HUES6 (cell line): ENCODE measurements at regions not wholly inside any gene's neighbourhood (a gene's known extent, or its start where the extent isn't known, plus 50 kb on each side); places are given as distances from the start of the nearest gene placed in this dataset.

Experiments
- H3K27ac ChIP-seq: 2 replicates; pipeline ENCODE4 v1.7.0; 2013; ENCODE audit warnings: low read depth, mild to moderate bottlenecking, low read length, inconsistent platforms
- H3K27me3 ChIP-seq: 2 replicates; pipeline ENCODE4 v1.6.1; 2013; ENCODE audit warnings: low read length; ENCODE audit not compliant: control insufficient read depth, insufficient read depth
- H3K36me3 ChIP-seq: 2 replicates; pipeline ENCODE4 v1.6.1; 2013; ENCODE audit warnings: low read length; ENCODE audit not compliant: control insufficient read depth, insufficient read depth
- H3K4me1 ChIP-seq: 2 replicates; pipeline ENCODE4 v1.6.1; 2013; ENCODE audit warnings: low read length; ENCODE audit not compliant: control insufficient read depth, insufficient read depth
- H3K4me3 ChIP-seq: 2 replicates; pipeline ENCODE4 v1.5.1; 2013; ENCODE audit warnings: low read depth, low read length
- H3K9ac ChIP-seq: one replicate; pipeline ENCODE4 v1.6.1; 2013; ENCODE audit warnings: mild to moderate bottlenecking, low read length
- H3K9me3 ChIP-seq: 2 replicates; pipeline ENCODE4 v1.6.1; 2013; ENCODE audit warnings: low read depth, low read length; ENCODE audit not compliant: control insufficient read depth, insufficient read depth

DNA sequence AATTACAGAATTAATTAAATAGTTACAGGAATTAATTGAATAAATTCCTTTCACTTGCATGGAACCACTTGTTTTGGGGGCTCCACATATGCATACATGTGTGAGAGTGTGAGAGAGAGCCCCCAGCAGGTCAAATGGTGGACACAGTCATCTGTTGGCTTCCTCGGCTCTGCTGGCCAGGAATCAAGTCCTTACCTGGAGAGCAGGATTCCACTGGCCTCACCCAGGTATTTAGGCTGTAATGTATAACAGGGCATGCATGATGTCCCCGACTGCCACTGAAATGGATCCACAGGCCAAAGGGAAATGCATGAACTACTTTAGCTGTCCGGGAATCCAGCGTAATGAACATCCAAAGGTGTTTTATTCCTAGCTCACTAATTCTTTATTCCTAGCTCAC, 139.7 kb upstream of the SMAD3 start:
- no peaks in the 10 kb centered on the region for H3K27me3 ChIP-seq
- H3K9me3 ChIP-seq, result no peaks in the 10 kb centered on the region
- H3K4me3 ChIP-seq, result no peak overlapping the region
- no peak overlapping the region for H3K9ac ChIP-seq
- peaks cover 12% of the 10 kb centered on the region; the same call in 1 of the 2 replicates for H3K4me1 ChIP-seq
- H3K36me3 ChIP-seq, result no peaks in the 10 kb centered on the region
- H3K27ac ChIP-seq, result no peak overlapping the region

DNA sequence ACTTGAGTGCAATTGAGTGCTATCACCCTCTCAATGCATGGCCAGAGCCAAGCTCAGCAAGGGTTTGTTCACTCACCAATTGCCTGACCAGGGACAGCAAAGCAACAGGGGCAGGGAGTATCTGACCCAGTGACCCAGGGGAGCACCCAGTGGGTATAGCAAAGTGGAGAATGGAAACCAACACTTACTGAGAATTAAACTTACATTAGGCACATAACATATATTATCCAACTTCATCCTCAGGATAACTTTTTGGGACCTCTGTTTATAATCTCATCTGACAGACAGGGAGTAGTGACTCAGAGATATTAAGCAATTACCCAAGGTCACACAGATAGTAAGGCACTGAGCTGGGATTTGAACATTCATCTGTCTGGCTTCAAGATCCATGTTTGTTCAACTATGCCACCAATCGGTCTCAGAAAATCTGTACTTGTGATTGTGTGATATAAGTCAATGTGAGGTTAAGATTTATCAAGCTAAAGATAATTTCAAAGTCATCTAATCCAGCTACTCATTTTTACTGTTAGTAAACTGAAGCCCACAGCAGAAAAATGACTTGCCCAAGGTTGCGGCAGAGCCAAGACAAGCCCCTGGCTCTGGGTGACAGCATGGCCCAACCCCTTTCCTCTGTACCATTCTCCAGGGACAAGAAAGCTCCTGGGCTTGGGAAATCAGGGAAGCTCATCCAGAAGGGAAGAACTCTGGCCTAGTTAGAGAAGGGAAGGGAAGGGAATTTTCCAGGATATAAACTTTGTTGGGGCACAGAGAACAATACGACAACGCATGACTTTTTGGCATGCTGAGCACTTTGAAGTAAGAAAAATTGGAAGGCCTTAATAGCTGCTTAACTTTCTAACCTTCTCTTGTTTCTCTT, 138.0 kb upstream of the SMAD3 start:
- Histone ChIP-seq H3K4me3 (no peak overlapping the region), H3K9ac (no peak overlapping the region), H3K36me3 (no peaks in the 10 kb centered on the region), H3K27me3 (no peaks in the 10 kb centered on the region), H3K9me3 (no peaks in the 10 kb centered on the region), H3K4me1 (peaks cover 20% of the 10 kb centered on the region), H3K27ac (no peak overlapping the region)

DNA sequence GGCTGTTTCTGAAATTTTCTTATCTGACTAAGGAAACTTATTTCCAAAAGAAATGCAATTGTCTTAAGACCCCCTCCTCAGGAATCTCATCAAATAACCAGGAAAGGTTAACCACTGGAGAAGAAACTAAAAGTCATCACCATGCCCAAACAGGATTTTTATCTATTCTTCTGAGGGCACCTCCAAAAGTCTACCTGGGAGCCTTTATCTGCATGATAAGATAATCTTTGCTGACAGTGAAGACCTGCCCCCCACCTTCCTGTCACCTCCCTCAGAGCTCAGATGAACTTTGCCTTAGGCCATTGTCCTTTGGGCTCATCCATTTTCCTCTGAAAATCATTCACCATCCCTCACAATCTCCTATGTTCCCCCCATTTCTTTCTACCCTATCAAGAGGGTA, 137.3 kb upstream of the SMAD3 start:
- Histone ChIP-seq H3K4me3 (no peak overlapping the region), H3K4me1 (peaks cover 23% of the 10 kb centered on the region), H3K36me3 (no peaks in the 10 kb centered on the region), H3K9me3 (peaks cover 4% of the 10 kb centered on the region), H3K27ac (no peak overlapping the region), H3K9ac (no peak overlapping the region), H3K27me3 (no peaks in the 10 kb centered on the region)

DNA sequence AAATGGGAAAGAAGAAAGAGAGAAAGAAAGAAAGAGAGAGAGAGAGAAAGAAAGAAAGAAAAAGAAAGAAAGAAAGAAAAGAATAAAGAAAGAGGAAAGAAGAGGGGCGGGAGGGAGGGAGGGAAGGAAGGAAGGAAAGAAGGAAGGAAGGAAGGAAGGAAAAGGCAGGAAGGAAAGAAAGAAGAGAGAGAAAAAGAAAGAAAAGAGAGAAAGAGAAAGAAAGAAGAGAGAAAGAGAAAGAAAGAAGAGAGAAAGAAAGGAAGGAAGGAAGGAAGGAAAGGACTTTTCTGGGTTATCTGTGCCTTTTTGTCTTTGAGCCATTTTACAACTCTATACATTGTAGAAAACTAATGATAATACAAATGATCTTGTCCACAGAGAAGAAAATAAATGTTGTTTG, 136.6 kb upstream of the SMAD3 start:
- Histone ChIP-seq H3K9me3 (peaks cover 11% of the 10 kb centered on the region), H3K9ac (no peak overlapping the region), H3K4me1 (peaks cover 23% of the 10 kb centered on the region), H3K27me3 (no peaks in the 10 kb centered on the region), H3K4me3 (no peak overlapping the region), H3K36me3 (no peaks in the 10 kb centered on the region), H3K27ac (no peak overlapping the region)

DNA sequence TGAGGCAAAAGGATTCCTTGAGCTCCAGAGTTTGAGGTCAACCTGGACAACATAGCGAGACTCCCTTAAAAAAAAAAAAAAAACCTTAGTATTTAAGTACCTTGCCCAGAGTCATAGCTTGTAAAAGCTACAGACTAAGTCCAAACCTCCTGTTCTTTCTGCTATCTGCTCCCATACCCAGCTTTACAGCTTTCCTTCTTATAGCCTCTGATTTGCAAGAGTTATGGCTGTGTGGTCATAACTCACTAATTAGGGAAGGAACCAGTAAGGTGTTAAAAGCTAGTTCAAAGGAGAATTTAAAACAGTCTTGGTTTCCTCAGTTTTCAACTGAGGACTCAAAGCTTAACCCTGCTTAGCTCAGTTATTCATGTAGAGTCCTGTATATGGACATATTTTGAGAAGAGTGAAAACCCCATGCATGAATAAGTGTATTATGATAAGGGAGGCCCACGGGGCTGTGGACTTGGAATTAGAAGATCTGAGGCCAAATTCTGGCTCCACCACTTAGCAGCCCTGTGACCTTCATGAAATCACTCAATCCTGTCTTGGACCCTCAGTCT, 135.5 kb upstream of the SMAD3 start:
- H3K27ac ChIP-seq, result no peak overlapping the region
- H3K4me3 ChIP-seq, result no peak overlapping the region
- no peaks in the 10 kb centered on the region for H3K27me3 ChIP-seq
- H3K9me3 ChIP-seq, result peaks cover 19% of the 10 kb centered on the region
- no peak overlapping the region for H3K9ac ChIP-seq
- peaks cover 23% of the 10 kb centered on the region for H3K4me1 ChIP-seq
- H3K36me3 ChIP-seq, result no peaks in the 10 kb centered on the region

DNA sequence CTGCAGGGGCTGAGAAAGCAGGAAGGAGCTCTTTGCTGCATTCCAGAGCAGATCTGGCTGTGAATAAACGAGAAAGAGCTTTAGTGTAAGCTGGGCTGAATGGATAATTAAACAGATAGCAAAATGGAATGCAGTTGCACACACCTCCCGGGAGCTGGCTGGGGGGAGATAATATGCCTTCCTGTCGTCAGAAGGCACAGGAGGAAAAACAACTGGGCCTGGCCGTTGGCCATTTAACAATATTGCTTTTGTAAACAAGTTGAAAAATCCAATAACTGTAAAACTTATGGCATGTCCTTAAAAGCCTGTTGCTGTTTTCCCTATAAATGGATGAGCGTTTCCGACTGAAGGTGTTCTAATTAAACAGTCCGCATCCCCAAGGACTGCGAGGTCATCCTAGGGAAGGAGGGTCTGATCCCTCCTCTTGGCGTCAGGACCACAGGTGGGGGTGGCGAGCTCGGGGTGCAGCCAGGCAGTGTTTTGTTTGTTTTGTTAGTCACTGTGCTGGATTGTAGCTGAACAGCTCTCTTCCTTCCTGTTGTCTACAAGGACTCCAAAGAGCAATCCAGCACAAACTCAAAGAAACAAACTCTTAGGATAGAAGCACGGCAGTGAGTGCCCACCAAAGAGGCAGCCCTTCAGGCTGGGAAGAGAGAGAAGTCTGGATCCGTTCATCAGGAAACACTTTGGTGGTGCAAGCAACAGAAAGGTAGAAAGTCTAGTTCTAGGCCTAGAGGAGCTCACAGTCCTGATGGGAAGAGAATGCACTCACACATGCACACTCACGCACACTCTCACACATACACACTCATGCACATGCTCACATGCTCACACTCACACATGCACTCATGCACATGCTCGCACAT, 133.4 kb upstream of the SMAD3 start:
- Histone ChIP-seq H3K4me1 (peaks cover 23% of the 10 kb centered on the region), H3K27me3 (no peaks in the 10 kb centered on the region), H3K9me3 (peaks cover 20% of the 10 kb centered on the region), H3K9ac (no peak overlapping the region), H3K36me3 (no peaks in the 10 kb centered on the region), H3K27ac (no peak overlapping the region), H3K4me3 (no peak overlapping the region)

DNA sequence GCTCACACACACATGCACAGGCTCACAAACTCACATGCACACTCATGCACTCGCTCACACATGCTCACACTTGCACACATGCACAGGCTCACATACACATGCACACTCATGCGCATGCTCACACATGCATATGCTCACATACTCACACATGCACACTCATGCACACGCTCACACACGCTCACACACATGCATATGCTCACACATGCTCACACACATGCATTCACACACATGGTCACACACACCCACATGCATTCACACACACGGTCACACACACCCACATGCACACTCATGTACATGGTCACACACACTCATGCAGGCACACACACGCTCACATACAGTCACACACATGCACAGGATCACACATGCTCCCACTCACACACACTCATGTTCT, 132.8 kb upstream of the SMAD3 start:
- H3K36me3 ChIP-seq, result no peaks in the 10 kb centered on the region
- H3K27me3 ChIP-seq, result no peaks in the 10 kb centered on the region
- peaks cover 24% of the 10 kb centered on the region for H3K9me3 ChIP-seq
- no peak overlapping the region for H3K27ac ChIP-seq
- no peak overlapping the region for H3K4me3 ChIP-seq
- H3K4me1 ChIP-seq, result peaks cover 22% of the 10 kb centered on the region
- H3K9ac ChIP-seq, result no peak overlapping the region

DNA sequence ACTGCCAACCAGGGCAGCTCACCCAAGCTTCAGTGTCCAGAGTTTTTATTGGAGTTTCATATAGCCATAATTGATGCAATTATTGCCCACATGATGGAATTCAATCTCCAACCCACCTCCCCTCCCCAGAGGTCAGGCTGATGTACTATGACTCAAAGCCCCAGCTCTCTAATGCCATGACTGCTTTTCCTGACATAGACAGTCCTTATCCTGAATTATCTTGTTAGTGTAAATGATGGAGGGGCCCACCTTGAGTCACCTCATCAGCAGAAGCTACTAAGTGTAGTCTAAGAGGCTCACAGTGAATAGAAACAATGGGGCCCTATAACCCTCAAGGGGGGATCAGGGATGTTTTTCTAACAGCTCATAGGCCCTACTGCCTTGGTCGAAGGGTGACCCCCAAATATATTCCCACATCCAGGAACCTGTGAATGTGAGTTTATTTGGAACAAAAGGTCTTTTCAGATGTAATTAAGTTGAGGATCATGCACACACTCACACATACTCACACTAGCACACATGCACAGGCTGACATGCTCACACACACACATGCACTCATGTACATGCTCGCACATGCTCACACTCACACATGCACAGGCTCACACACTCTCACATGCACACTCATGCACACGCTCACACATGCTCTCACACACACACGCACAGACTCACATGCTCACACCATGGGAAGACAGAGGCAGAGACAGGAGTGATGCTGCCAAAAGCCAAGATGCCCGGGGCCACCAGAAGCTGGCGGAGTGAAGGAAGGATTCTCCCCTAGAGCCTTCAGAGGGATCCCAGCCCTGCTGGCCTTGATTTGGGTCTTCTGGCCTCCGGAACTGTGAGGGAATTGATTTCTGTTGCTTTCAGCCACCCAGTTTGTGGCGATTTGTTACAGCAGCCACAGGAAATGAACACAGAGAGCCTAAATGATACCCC, 131.2 kb upstream of the SMAD3 start:
- Histone ChIP-seq H3K9me3 (peaks cover 24% of the 10 kb centered on the region), H3K4me1 (peaks cover 14% of the 10 kb centered on the region), H3K27ac (no peak overlapping the region), H3K9ac (no peak overlapping the region), H3K27me3 (no peaks in the 10 kb centered on the region), H3K4me3 (no peak overlapping the region), H3K36me3 (no peaks in the 10 kb centered on the region)

DNA sequence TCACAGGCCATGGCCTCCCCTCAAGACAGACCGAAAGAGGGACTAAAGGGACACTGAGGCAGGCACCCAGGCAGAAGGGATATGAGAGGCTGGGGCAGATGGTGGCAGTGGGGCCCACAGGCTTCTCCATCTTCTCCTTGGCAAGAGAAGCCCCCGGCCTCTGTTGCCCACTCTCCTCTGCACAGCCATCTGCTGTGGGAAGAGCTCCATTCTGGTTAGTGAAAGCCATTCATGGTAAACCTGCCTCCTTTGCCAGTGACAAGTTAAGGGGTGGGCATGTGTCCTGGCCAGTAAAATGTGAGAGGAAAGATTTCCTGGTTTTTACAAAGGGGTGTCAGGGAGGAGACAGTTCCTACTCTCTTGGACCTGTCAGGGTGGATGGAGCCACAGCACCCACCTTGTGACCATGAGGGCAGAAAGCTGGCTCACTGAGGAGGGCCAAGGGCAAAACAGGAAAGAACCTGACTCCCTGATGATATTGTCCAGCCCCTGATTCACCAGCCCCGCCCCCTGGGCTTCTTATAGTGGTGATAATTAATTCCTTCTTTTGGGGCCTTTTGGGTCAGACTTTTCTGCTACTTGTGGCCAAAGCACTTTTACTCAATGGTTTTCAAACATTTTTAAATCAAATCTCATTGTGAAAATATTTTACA, 130.4 kb upstream of the SMAD3 start:
- Histone ChIP-seq H3K4me1 (peaks cover 14% of the 10 kb centered on the region), H3K9me3 (peaks cover 24% of the 10 kb centered on the region), H3K4me3 (no peak overlapping the region), H3K27me3 (no peaks in the 10 kb centered on the region), H3K36me3 (no peaks in the 10 kb centered on the region), H3K9ac (no peak overlapping the region), H3K27ac (no peak overlapping the region)

DNA sequence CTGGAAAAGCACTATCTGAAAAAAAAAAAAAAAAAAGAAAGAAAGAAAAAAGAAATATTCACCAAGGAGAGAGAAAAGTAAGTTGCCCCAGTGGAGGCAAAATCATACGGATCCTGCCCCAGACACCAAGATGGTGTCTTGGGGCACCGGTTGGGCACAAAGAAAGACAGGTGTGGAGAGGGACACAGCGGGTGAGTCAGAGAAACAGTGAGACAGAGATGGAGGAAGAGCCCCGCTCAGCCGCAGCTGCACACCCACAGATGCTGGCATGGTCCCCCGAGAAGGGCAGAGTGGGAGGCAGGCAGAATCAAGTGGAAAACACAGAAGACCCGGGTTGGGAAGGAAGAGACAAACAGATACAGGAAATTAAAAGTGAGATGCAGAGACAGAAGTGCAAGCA, 129.7 kb upstream of the SMAD3 start:
- Histone ChIP-seq H3K9me3 (peaks cover 24% of the 10 kb centered on the region), H3K4me3 (no peak overlapping the region), H3K27me3 (no peaks in the 10 kb centered on the region), H3K36me3 (no peaks in the 10 kb centered on the region), H3K4me1 (peaks cover 14% of the 10 kb centered on the region), H3K9ac (no peak overlapping the region), H3K27ac (no peak overlapping the region)
